Activated T-cell treated with anti-CD3 and anti-CD28 coated beads, Interleukin-2, amount 50 U/mL, for 72 hours (primary cell): ENCODE measurements at regions not wholly inside any gene's neighbourhood (a gene's known extent, or its start where the extent isn't known, plus 50 kb on each side); places are given as distances from the start of the nearest gene placed in this dataset.

Experiments used
- ATAC-seq, 2 donors: fragments of 150-1000 bp; cut with Tn5 transposase; replicated peaks in 1 of 2; 2 replicates each; pipeline ENCODE4 v1.10.0; 2021; ENCODE audit warnings: moderate library complexity in 2 of 2, mild to moderate bottlenecking in 1 of 2
- DNase-seq, 2 donors: peaks; one replicate each; pipeline ENCODE4 v3.0.0; 2021 to 2022; ENCODE audit warnings: mixed read lengths in 1 of 2
- H3K27ac Mint-ChIP-seq: one replicate; pipeline ENCODE4 v1.8.0; 2022; ENCODE audit warnings: mild to moderate bottlenecking, moderate library complexity, mixed read lengths
- H3K27me3 Mint-ChIP-seq: one replicate; pipeline ENCODE4 v1.8.0; 2022; ENCODE audit warnings: low read depth, mixed read lengths
- H3K36me3 Mint-ChIP-seq, 2 donors: one replicate each; pipeline ENCODE4 v1.8.0; 2022; ENCODE audit warnings: mixed read lengths in 2 of 2, mild to moderate bottlenecking in 1 of 2; ENCODE audit not compliant: insufficient read depth in 2 of 2
- H3K4me1 Mint-ChIP-seq: one replicate; pipeline ENCODE4 v1.8.0; 2022; ENCODE audit warnings: low read depth, mixed read lengths
- H3K4me3 Mint-ChIP-seq, 2 donors: one replicate each; pipeline ENCODE4 v1.8.0; 2022; ENCODE audit warnings: mild to moderate bottlenecking in 2 of 2, mixed read lengths in 2 of 2, moderate library complexity in 2 of 2
- H3K9me3 Mint-ChIP-seq, 2 donors: one replicate each; pipeline ENCODE4 v1.8.0; 2022; ENCODE audit warnings: mixed read lengths in 2 of 2

GRCh38 chrX:109928596-109929335 lies 74.1 kb upstream of the TMEM164 start:
- Mint-ChIP-seq H3K27ac (no peak overlapping the region), H3K4me1 (no peaks in the 10 kb centered on the region), H3K36me3 (no peaks in the 10 kb centered on the region), H3K9me3 (peaks cover 0 to 3% of the 10 kb centered on the region in 2 donors), H3K4me3 (no peak overlapping the region), H3K27me3 (peaks cover 26% of the 10 kb centered on the region)
- DNase-seq (no peak), ATAC-seq (no peak)

- Mint-ChIP-seq H3K4me3 (no peak overlapping the region), H3K36me3 (no peaks in the 10 kb centered on the region), H3K9me3 (peaks cover 0 to 3% of the 10 kb centered on the region in 2 donors), H3K4me1 (no peaks in the 10 kb centered on the region), H3K27ac (no peak overlapping the region), H3K27me3 (peaks cover 29% of the 10 kb centered on the region)
- DNase-seq (no peak), ATAC-seq (no peak)
Measured at GRCh38 chrX:109931677-109932076, 71.2 kb upstream of the TMEM164 start.

GRCh38 chrX:109934434-109934833 lies 68.5 kb upstream of the TMEM164 start:
- ATAC-seq = no peak
- no peak overlapping the region for H3K27ac Mint-ChIP-seq
- no peak for DNase-seq
- no peaks in the 10 kb centered on the region for H3K36me3 Mint-ChIP-seq
- no peaks in the 10 kb centered on the region for H3K4me1 Mint-ChIP-seq
- H3K27me3 Mint-ChIP-seq = peaks cover 39% of the 10 kb centered on the region
- peaks cover 0 to 3% of the 10 kb centered on the region in 2 donors for H3K9me3 Mint-ChIP-seq
- no peak overlapping the region for H3K4me3 Mint-ChIP-seq

GRCh38 chrX:109934935-109935334 lies 68.0 kb upstream of the TMEM164 start:
- no peak for ATAC-seq
- H3K4me3 Mint-ChIP-seq = no peak overlapping the region
- DNase-seq = no peak
- no peak overlapping the region for H3K27ac Mint-ChIP-seq
- H3K4me1 Mint-ChIP-seq = no peaks in the 10 kb centered on the region
- peaks cover 39% of the 10 kb centered on the region for H3K27me3 Mint-ChIP-seq
- no peaks in the 10 kb centered on the region for H3K36me3 Mint-ChIP-seq
- H3K9me3 Mint-ChIP-seq = peaks cover 0 to 3% of the 10 kb centered on the region in 2 donors

- Mint-ChIP-seq H3K27ac (no peak overlapping the region), H3K27me3 (peaks cover 39% of the 10 kb centered on the region), H3K9me3 (peaks cover 0 to 1% of the 10 kb centered on the region in 2 donors), H3K4me3 (no peak overlapping the region), H3K36me3 (no peaks in the 10 kb centered on the region), H3K4me1 (no peaks in the 10 kb centered on the region)
- no peak for DNase-seq
- no peak for ATAC-seq
Measured at GRCh38 chrX:109936114-109936513, 66.8 kb upstream of the TMEM164 start.

- peaks cover 44% of the 10 kb centered on the region for H3K27me3 Mint-ChIP-seq
- H3K27ac Mint-ChIP-seq = no peak overlapping the region
- no peaks in the 10 kb centered on the region for H3K36me3 Mint-ChIP-seq
- H3K4me3 Mint-ChIP-seq = no peak overlapping the region
- no peaks in the 10 kb centered on the region for H3K9me3 Mint-ChIP-seq
- ATAC-seq (no peak), DNase-seq (no peak)
- H3K4me1 Mint-ChIP-seq = no peaks in the 10 kb centered on the region
Measured at GRCh38 chrX:109936598-109936997, 66.3 kb upstream of the TMEM164 start.

GRCh38 chrX:109939498-109939897 lies 63.4 kb upstream of the TMEM164 start:
- Mint-ChIP-seq H3K9me3 (no peaks in the 10 kb centered on the region), H3K27ac (no peak overlapping the region), H3K27me3 (peaks cover 36% of the 10 kb centered on the region), H3K4me3 (no peak overlapping the region), H3K36me3 (no peaks in the 10 kb centered on the region), H3K4me1 (no peaks in the 10 kb centered on the region)
- DNase-seq (no peak), ATAC-seq (no peak)

GRCh38 chrX:109940411-109940810 lies 62.5 kb upstream of the TMEM164 start:
- ATAC-seq (no peak), DNase-seq (no peak)
- H3K4me1 Mint-ChIP-seq = no peaks in the 10 kb centered on the region
- peaks cover 33% of the 10 kb centered on the region for H3K27me3 Mint-ChIP-seq
- H3K4me3 Mint-ChIP-seq = no peak overlapping the region
- H3K27ac Mint-ChIP-seq = no peak overlapping the region
- no peaks in the 10 kb centered on the region for H3K9me3 Mint-ChIP-seq
- no peaks in the 10 kb centered on the region for H3K36me3 Mint-ChIP-seq

- no peaks in the 10 kb centered on the region for H3K36me3 Mint-ChIP-seq
- H3K4me1 Mint-ChIP-seq = no peaks in the 10 kb centered on the region
- H3K4me3 Mint-ChIP-seq = no peak overlapping the region
- H3K27me3 Mint-ChIP-seq = peaks cover 20% of the 10 kb centered on the region
- ATAC-seq (no peak), DNase-seq (no peak)
- no peaks in the 10 kb centered on the region for H3K9me3 Mint-ChIP-seq
- H3K27ac Mint-ChIP-seq = no peak overlapping the region
Measured at GRCh38 chrX:109943092-109943739, 59.7 kb upstream of the TMEM164 start.

GRCh38 chrX:109943740-109944092 lies 59.2 kb upstream of the TMEM164 start:
- H3K27me3 Mint-ChIP-seq = peaks cover 16% of the 10 kb centered on the region
- ATAC-seq = no peak
- H3K4me3 Mint-ChIP-seq = no peak overlapping the region
- H3K9me3 Mint-ChIP-seq = no peaks in the 10 kb centered on the region
- no peaks in the 10 kb centered on the region for H3K4me1 Mint-ChIP-seq
- H3K27ac Mint-ChIP-seq = no peak overlapping the region
- H3K36me3 Mint-ChIP-seq = no peaks in the 10 kb centered on the region
- DNase-seq = no peak

GRCh38 chrX:109952050-109952449 lies 50.9 kb upstream of the TMEM164 start:
- H3K4me1 Mint-ChIP-seq = peaks cover 7% of the 10 kb centered on the region
- no peak overlapping the region for H3K4me3 Mint-ChIP-seq
- H3K27ac Mint-ChIP-seq = no peak overlapping the region
- peaks cover 16% of the 10 kb centered on the region for H3K27me3 Mint-ChIP-seq
- no peaks in the 10 kb centered on the region for H3K9me3 Mint-ChIP-seq
- ATAC-seq = no peak
- no peaks in the 10 kb centered on the region for H3K36me3 Mint-ChIP-seq
- no peak for DNase-seq

- Mint-ChIP-seq H3K36me3 (no peaks in the 10 kb centered on the region), H3K27ac (no peak overlapping the region), H3K9me3 (no peaks in the 10 kb centered on the region), H3K4me1 (peaks cover 7% of the 10 kb centered on the region), H3K27me3 (peaks cover 16% of the 10 kb centered on the region), H3K4me3 (no peak overlapping the region)
- ATAC-seq (no peak), DNase-seq (no peak)
Measured at GRCh38 chrX:109952985-109953905, 49.7 kb upstream of the TMEM164 start.
